Choroid plexus epithelial cell (primary cell): ENCODE measurements at regions not wholly inside any gene's neighbourhood (a gene's known extent, or its start where the extent isn't known, plus 50 kb on each side); places are given as distances from the start of the nearest gene placed in this dataset.
"Not testable (repeated sequence)": the region's sequence is repeated elsewhere in the genome, so short reads cannot be mapped to it uniquely, and the experiment has no call there.

Experiments
- DNase-seq: peaks from one replicate; pipeline ENCODE4 v3.0.0-alpha.2; 2010; ENCODE audit warnings: low read depth
- H3K4me3 ChIP-seq: 2 replicates; pipeline ENCODE4 v1.5.1; 2011; ENCODE audit warnings: low read depth, mild to moderate bottlenecking, control low read depth, low read length, moderate library complexity
- TF ChIP-seq, protein P1 (sequence below): conservative IDR thresholded peaks from 2 replicates; pipeline ENCODE4 v1.5.1; 2011; ENCODE audit warnings: low read depth, mild to moderate bottlenecking, control low read depth, inconsistent platforms, low read length, moderate library complexity

DNA sequence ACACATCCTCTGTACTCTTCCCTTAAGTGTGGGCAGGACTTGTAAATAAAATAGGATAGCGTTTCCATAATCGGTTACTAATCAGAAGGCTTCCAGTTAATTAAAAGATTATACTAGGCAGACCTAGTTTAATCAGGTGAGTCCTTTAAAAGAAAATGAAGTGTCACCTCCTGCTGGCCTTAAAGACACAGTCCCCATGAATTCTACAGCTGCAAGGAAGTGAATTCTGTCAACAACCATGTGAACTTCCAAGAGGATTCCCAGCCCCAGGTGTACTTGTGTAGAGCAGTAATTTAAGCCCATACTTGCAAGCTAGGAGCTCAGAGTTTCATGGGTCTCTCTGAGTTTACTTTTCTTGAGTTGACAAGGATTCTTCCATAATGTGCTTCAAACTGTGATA, 918.3 kb downstream of the DTWD2 start:
- H3K4me3 ChIP-seq = no peak overlapping the region
- TF ChIP-seq, protein P1, sequence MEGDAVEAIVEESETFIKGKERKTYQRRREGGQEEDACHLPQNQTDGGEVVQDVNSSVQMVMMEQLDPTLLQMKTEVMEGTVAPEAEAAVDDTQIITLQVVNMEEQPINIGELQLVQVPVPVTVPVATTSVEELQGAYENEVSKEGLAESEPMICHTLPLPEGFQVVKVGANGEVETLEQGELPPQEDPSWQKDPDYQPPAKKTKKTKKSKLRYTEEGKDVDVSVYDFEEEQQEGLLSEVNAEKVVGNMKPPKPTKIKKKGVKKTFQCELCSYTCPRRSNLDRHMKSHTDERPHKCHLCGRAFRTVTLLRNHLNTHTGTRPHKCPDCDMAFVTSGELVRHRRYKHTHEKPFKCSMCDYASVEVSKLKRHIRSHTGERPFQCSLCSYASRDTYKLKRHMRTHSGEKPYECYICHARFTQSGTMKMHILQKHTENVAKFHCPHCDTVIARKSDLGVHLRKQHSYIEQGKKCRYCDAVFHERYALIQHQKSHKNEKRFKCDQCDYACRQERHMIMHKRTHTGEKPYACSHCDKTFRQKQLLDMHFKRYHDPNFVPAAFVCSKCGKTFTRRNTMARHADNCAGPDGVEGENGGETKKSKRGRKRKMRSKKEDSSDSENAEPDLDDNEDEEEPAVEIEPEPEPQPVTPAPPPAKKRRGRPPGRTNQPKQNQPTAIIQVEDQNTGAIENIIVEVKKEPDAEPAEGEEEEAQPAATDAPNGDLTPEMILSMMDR = no peak
- no peak for DNase-seq

- no peak for DNase-seq
- no peak overlapping the region for H3K4me3 ChIP-seq
- TF ChIP-seq, protein P1 = no peak
Measured at GRCh38 chr5:118069452-118069851, 918.9 kb downstream of the DTWD2 start.

DNA sequence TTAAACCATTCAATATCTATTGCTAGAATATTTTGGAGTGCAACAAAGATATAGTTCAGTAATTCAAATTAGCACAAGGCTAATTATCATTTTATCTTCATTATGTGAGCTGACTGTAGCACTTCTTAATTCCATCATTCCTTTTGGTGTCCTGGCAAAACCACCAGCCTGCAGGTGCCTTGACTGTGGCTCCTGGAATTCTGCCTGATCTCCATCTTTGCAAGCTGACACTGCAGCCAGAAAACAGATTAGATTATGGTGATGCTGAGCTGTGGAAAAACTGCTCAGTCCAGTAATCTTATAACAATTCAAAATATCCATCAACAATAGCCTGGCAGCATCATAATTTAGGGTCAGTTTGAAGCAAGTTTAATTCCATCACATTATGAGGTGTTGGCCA, 919.5 kb downstream of the DTWD2 start:
- no peak for DNase-seq
- no peak overlapping the region for H3K4me3 ChIP-seq
- TF ChIP-seq, protein P1 = no peak

DNA sequence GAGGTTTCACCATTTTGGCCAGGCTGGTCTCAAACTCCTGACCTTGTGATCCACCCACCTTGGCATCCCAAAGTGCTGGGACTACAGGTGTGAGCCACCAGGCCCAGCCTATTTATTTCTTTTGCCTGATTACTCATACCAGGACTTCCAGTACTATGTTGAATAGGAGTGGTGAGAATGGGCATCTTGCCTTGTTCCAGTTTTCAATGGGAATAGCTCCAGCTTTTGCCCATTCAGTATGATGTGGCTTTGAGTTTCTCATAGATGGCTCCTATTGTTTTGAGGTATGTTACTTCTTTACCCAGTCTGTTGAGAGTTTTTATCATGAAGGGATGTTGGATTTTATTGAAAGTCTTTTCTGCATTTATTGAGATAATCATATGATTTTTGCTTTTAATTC, 924.5 kb downstream of the DTWD2 start:
- H3K4me3 ChIP-seq, DNase-seq: not testable (repeated sequence)

GRCh38 chr5:118060833-118061232, 927.5 kb downstream of the DTWD2 start:
- TF ChIP-seq, protein P1 = no peak
- no peak overlapping the region for H3K4me3 ChIP-seq
- no peak for DNase-seq

- TF ChIP-seq, protein P1 = no peak
- no peak overlapping the region for H3K4me3 ChIP-seq
- DNase-seq = no peak
Measured at GRCh38 chr5:118052503-118052902, 935.8 kb downstream of the DTWD2 start.

DNA sequence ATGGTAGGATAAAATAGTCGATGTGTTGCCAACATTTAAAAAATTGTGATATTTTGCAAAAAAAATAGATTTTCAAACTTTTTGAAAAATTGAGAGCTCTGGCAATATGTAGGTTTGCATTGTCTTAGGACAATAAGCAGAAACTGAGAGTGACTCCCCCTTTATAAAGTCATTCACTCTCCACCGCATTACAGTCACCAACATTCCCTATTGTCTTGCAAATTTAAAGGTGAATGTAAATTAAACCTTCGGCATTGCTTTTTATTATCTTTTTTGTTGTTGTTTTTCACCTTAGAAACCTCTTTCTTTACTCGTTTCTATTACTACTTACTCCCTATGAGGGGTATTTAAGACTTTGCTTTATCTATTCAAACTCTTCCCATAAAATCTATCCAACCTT, 944.2 kb downstream of the DTWD2 start:
- H3K4me3 ChIP-seq = no peak overlapping the region

More for the DNA sequence above, 944.2 kb downstream of the DTWD2 start:
- no peak for DNase-seq
- TF ChIP-seq, protein P1 = no peak
